SK-MEL-5 (cell line): ENCODE measurements at regions not wholly inside any gene's neighbourhood (a gene's known extent, or its start where the extent isn't known, plus 50 kb on each side); places are given as distances from the start of the nearest gene placed in this dataset.

Source experiments
- DNase-seq: peaks from one replicate; pipeline ENCODE4 v3.0.0-alpha.2; 2016; ENCODE audit warnings: low read depth, low spot score
- in situ Hi-C: cut with HindIII; loops from 2 replicates; pipeline ENCODE4 v1.10.0; 2016; ENCODE audit warnings: low sequenced_read_pairs, high pct_unique_total_duplicates, low pct_unique_long_range_greater_than_20kb

DNA sequence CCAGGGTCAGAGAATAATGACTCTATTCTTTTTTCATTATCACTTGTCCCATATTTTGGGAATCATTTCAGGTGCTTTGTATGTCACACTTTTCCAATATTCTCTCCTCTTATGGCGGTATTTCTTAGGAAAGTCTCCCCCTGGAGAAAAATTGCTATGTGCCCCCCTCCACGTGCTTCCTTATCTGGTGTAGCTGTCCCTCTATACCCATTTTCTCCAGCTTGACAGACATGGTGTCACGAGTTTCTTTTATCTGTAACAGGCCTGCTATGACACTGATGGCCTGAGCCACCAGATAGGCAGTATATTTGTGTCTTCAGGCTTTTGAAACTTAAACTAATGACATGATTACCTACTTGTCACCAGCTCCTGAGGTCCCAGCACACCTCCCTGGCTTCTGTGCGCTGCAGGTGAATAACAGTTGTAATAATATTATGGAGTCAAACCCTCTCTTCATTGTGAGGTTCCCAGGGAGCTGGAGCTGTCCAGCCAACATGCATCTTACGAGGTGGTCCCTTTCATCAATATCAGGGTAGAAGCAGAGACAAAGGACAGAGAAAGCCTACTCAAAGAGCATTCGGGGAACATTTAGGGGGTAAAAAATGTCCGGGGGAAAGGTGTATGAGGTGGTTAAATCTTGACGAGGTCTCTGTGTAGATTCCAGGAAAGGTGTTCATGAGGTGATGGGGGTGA lies 71.2 kb upstream of the DUSP10 start:
- DNase-seq: no peak
- in situ Hi-C loops: no loop called here

- no peak for DNase-seq
- in situ Hi-C loops: no loop called here
Observed at GRCh38 chr1:221812088-221812752, 70.3 kb upstream of the DUSP10 start.

DNA sequence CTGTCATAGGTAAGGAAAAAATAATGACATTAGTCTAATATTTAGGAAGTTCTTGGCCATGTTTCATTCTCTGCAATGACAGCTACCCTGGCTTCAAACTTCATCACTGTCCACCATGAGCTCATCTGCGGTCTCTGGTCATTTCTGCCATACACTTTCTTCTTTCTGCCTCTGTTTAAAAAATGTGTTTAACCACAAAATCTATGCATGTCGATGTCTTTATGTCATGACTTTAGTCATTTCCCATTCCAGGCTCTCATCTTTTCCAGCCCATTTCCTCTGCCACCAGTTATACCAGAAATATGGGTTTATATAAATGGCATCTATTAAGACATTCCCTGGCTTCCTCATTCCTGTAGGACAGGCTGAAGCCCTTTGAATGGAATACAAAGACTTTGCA lies 68.5 kb upstream of the DUSP10 start:
- in situ Hi-C loops: no loop called here
- no peak for DNase-seq

DNA sequence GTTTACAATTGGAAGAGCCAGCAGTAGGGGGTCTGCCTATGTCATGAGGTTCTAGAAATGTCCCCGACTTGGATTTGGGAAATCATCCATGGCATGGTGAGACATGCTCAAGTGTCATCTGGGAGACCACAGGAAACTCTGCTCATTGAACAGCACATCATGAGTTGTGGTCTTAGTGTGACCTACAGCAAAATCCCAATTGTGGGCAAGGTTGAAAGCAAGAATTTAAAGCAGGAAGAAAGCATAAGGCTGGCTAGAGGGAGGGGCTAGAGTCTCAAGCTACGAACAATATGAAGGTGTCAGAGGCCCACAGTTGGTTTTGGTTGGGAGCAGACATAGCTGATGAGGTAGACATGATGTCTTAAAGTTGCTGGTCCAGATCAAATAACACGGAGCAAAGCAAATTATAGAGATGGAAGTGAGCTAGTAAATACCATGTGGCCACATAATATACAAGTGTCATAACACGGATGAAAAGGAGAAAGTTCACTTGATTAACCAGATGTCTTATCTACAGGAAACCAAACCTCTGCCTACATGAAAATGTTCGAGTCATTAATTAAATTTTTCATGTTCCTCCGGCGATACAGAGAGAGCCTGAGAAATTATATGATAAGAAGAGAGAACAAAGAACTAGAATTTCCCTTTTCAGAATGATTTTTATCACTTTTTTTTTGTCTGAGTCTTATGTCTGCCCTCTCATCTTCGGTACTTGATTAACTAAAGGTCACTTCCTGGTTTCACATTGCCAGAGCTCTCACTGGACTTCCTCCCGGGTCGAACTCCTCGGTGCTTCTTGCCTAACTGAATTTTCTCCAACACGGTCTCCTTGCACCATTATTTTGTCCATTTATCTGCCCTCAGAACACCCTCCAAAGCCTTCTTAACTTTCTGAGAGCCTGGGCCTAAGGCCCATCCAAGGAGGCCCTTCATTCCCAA lies 67.5 kb upstream of the DUSP10 start:
- in situ Hi-C loops: no loop called here
- no peak for DNase-seq

- in situ Hi-C loops: no loop called here
- no peak for DNase-seq
Observed at GRCh38 chr1:221806984-221807383, 65.1 kb upstream of the DUSP10 start.

- in situ Hi-C loops: no loop called here
- no peak for DNase-seq
Observed at GRCh38 chr1:221806236-221806635, 64.3 kb upstream of the DUSP10 start.

DNA sequence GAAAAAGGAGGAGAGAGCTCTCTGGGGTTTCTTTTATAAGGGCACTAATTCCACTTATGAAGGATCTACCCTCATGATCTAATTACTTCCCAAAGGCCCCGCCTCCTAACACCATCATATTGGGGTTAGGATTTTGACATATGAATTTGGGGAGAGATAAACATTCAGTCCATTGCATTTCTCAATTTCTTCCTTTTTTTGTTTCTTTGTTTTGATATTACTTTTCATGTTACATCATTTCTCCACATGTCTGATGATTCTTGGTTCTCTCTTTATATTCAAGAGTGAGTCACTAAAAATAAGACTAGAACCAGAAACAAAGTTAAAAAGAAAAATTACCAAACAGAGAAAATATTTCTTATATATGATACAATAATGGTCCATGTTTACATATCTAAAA lies 63.2 kb upstream of the DUSP10 start:
- in situ Hi-C loops: no loop called here
- DNase-seq: no peak

GRCh38 chr1:221804303-221804702 lies 62.4 kb upstream of the DUSP10 start:
- in situ Hi-C loops: no loop called here
- no peak for DNase-seq

GRCh38 chr1:221801773-221802516 lies 60.1 kb upstream of the DUSP10 start:
- no peak for DNase-seq
- in situ Hi-C loops: no loop called here

- in situ Hi-C loops: no loop called here
- no peak for DNase-seq
Observed at GRCh38 chr1:221801251-221801661, 59.4 kb upstream of the DUSP10 start.

DNA sequence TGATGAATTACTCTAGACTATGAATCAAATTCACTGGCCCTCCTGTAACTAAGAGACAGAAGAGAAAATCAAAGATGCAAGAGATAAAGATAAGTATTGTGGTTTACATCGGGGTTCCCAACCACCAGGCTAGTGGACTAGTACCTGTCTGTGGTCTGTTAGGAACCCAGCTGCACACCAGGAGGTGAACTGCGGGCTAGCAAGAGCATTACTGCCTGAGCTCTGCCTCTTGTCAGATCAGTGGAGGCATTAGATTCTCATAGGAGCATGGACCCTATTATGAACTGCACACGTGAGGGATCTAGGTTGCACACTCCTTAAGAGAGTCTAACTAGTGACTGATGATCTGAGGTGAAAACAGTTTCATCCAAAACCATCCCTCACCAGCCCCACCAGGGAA lies 58.9 kb upstream of the DUSP10 start:
- in situ Hi-C loops: no loop called here
- DNase-seq: no peak

DNA sequence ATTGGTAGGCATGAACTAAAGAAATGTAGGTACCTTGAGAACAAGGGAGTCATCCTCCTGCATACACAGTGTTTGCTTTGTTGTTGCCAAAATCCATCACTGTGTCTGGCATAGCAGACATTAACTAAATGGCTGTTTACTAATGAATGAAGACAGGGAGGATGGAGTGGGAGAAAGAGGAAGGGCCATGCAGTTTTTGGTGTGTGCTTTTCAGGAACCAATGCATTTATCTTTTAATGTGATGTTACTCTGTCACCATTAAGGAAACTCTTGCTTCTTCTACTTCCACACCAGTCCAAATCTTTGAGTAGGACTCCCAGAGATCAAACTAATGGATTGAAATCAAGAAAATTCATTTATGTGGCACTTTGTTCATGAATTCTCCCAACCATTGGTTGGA lies 55.6 kb upstream of the DUSP10 start:
- in situ Hi-C loops: no loop called here
- DNase-seq: no peak

GRCh38 chr1:221796700-221797099 lies 54.8 kb upstream of the DUSP10 start:
- in situ Hi-C loops: no loop called here
- no peak for DNase-seq

GRCh38 chr1:221795380-221795779 lies 53.5 kb upstream of the DUSP10 start:
- in situ Hi-C loops: no loop called here
- DNase-seq: no peak

GRCh38 chr1:221794935-221795334 lies 53.0 kb upstream of the DUSP10 start:
- no peak for DNase-seq
- in situ Hi-C loops: no loop called here

DNA sequence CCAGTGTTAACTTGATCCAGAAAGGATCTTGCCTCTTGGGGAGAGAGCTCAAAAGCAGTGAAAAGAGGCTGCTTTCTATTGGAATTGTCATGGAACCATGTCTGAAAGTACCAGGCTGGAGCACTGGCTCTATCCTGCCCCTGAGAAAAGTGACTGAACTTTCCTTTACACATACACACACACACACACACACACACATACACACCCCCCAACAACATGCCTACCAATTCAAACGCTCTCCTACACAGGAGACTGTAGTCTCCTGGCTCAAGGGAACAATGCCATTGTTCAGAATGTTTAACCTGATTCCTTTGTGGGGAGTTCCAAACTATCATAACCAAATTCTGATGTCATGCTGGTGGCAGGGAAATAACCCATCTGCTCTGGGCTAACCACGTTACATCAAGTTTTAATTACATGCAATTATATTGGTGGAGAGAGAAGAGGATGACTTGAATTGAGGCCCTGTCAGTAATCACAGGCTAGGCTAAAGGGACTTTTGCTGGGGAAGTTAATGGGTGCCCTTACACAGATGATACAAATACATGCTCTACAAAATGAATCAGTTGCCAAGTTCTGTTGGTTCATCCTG lies 52.3 kb upstream of the DUSP10 start:
- in situ Hi-C loops: no loop called here
- DNase-seq: no peak

GRCh38 chr1:221793439-221794078 lies 51.7 kb upstream of the DUSP10 start:
- DNase-seq: no peak

More at GRCh38 chr1:221793439-221794078, 51.7 kb upstream of the DUSP10 start:
- in situ Hi-C loops: no loop called here
